Suppressor macrophage treated with lipopolysaccharide for 1 hour (primary cell): ENCODE measurements at regions not wholly inside any gene's neighbourhood (a gene's known extent, or its start where the extent isn't known, plus 50 kb on each side); places are given as distances from the start of the nearest gene placed in this dataset.
A peak's percentile ranks its signal among the peaks of the same experiment; 100 is the strongest.

Experiments
- DNase-seq, 3 donors: peaks; one replicate each; pipeline ENCODE4 v3.0.0-alpha.2; 2020 to 2022

DNA sequence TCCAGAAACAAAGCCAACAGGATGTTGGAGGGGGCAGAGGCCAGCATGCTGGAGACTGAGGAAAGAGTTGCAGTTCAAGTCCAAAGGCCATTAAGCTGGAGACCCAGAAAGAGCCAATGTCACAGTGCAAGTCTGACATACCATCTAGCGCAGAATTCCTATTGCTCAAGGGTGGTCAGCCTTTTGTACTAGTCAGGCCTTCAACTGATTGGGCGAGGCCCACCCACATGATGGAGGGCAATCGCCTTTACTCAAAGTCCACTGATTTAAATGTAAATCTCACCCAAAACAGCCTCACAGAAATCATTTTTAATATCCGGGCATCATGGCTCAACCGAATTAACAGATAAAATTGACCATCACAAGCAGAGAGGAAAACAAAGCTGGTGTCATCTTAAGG is 113.9 kb downstream of the RCN1 start:
- no peak for DNase-seq

- DNase-seq: peak in 1 of 3 donors; percentile 18
These were observed 119.7 kb downstream of the RCN1 start for GRCh38 chr11:32210556-32210955.

DNA sequence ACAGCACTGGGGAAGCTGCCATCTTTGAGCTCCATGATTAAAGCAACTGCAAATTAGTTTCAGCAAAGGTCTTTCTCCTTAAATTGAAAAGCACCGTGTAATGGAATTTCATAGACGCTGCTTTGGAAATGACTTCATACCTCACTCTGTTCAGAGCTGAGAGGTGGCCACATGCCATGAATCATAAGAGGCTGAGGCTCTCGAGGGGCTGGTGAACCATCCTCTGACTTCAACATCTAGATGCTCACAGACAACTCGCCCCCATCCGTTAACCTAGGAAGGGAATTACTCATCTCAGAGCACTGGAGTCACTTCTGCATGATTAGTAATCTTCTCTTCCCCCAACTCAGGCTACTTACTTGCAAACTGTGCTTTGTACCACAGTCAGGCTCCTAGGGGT is 122.3 kb downstream of the RCN1 start:
- DNase-seq: peak; percentile 6 to 30 (median 23)

GRCh38 chr11:32215157-32215556 is 124.3 kb downstream of the RCN1 start:
- no peak for DNase-seq

DNA sequence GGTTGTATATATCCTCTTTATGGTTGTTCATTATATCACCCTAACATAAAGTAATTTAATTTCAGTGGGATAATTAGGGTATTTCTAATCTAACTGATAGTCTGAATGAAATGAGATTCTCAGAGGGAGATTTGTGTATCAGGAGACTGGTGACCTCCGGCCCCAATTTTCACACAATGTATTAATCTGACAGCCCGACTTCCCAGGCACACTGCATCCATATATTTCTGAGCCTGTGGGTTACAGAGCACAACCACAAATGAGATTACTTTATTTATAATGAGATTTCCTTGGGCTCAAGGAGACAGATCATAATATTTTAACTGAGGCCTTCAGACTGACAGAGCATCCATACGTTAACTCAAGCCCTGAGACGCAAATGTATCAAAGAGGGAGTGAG is 125.9 kb downstream of the RCN1 start:
- DNase-seq: no peak

DNA sequence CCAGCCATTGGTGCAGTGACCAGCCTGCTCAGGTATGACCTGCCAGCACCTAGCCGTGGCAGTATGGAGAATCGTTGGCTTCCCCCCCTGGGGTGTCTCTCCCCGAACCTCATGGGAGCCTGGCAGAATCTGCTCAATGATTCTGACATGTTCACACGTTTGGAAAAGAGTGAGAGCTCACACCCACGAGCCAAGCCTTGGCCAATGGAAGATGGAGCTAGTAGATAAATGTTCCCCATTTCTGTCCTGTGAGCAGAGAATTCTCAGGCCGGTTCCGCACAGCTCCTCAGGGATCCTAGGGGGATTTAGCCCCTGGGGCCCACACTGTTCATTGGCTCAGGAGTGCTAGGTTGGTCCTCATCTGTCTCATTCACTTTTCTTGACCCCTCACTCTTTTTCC is 128.4 kb downstream of the RCN1 start:
- no peak for DNase-seq

GRCh38 chr11:32221476-32222032 is 130.7 kb downstream of the RCN1 start:
- no peak for DNase-seq

DNA sequence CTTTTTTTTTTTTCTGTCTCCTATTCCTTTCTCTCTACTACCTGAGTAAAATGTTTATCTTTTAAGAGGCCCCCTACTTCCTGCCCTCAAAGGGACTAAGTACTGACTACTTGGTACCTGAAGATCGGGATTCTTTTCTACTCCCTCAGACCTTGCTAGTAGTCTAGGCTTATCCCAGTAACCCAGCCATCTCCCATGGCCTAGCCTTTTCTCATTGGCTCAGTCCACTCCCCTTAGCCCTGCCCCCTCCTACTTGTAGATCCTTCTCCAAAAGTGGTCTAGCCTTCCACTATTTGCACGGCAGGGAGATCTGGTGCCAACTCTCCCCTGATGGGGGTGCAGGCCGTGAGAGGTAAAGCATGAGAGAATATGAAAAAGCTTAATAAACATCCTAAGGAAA is 133.7 kb downstream of the RCN1 start:
- DNase-seq: no peak

DNA sequence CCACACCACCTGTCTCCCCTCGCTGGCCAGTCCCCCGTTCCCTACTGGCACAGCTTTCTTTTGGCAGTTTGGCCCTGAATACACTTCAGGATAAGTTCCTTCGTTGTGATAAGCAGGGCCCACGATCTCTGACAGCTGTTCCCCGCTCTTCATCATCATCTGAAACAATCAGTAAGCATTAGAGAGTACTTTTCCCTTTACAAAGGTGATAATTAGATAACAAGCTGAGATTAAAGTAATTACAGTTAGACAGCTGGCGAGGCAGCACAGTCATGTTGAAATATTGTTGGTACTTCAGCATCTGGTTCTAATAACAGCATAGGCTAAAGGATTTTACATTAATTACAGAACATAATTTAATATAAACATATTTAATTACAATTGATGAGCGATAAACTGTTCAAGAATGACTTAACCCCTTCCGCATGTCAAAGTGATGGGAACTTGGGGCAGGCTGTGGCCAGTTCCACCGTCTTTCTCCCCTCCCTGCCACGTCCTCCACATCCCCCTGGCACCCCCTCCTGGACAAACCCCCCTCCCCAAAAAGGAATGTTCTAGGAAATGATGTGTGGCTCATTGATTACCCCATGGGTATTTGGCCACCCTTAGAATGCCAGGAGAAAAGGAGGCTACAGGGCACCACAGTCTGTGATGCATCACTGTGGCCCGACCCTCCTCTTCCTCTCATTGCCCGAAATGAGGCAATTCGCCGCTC is 134.9 kb downstream of the RCN1 start:
- no peak for DNase-seq

DNA sequence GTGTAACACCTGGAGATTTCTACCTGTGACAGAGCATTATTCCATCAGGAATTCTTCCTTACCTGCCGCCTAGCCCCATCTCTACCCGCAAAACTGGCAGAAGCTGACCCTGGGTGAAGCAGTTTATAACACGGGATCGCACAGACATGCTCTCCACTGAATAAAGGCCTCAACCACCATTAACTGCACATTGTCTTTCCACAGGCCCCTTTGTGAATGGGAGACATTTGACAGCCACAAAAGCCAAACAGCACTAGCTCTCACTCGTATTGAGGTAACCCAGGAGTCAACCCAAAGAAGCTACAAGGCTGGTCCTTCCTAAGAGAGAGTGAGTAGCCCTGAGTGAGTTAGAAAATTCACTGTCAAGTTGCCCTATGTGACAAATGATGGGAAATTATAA is 135.6 kb downstream of the RCN1 start:
- DNase-seq: no peak

DNA sequence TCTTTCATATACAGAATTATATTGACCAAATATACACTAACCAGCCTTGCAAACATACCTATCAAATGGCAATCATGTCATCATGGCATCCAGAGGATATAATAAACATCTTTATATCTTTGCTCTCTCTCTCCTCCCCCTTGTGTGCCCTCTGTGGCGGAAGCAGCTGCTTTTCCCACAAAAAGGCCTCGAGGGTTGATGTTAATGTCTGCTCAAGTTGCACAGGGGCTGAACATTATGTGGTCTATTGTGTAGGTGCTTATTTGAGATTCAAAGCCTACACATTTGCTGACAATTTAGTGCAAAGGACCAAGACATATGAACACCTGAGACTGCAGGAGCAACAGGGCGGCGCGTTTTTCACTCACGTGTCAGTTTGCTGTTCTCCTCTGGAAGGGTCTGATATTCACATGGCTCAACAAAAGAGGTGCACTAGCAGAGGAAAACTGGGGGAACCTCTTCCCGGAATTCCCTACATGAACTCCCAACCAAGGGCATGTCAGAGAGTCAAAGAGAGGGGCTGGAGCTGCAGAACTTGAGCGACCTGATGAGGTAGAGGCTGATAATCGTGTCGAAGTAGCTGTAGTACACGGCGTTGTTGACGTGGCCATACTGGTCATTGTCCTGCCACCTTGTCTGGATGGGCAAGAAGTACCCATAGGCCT is 138.8 kb downstream of the RCN1 start:
- no peak for DNase-seq

- DNase-seq: peak in 2 of 3 donors; percentile 34 to 35
These were observed 141.1 kb downstream of the RCN1 start for GRCh38 chr11:32231909-32232493.

DNA sequence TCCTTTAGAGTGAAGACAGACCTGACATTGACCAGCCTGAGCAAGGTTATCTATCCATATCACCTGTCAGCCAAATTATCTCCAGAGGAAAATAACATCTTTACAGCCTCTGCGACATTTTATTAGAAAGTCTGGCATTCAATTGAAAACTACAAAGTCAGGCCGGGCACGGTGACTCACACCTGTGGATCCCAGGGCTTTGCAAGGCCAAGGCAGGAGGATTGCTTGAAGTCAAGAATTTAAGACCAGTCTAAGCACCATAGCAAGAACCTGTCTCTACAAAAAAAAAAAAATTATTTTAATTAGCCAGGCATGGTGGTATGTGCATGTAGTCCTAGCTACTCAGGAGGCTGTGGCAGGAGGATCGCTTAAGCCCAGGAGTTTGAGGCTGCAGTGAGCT is 141.6 kb downstream of the RCN1 start:
- no peak for DNase-seq

- no peak for DNase-seq
These were observed 142.4 kb downstream of the RCN1 start for GRCh38 chr11:32233276-32233675.

GRCh38 chr11:32233928-32234327 is 143.1 kb downstream of the RCN1 start:
- no peak for DNase-seq

- DNase-seq: no peak
These were observed 153.6 kb downstream of the RCN1 start for GRCh38 chr11:32244453-32244852.

DNA sequence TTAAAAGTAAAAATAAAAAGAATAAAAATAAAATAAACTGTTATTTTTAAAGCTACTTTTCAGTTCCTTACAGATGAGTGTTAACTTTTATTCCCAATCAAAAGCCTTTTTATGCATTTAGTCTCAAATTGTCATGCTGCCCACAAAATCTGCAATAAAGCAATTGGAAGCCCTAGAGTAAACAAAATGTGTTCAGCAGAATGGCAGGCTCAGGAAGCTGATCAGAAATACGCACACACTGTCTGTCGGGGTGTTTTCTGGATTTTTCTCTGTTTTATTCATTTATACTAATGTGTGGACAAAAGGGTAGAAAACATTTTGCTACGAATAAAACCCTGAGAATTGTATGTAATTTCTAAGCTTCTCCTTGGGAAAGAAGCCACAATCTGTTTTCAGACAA is 162.8 kb downstream of the RCN1 start:
- DNase-seq: no peak

DNA sequence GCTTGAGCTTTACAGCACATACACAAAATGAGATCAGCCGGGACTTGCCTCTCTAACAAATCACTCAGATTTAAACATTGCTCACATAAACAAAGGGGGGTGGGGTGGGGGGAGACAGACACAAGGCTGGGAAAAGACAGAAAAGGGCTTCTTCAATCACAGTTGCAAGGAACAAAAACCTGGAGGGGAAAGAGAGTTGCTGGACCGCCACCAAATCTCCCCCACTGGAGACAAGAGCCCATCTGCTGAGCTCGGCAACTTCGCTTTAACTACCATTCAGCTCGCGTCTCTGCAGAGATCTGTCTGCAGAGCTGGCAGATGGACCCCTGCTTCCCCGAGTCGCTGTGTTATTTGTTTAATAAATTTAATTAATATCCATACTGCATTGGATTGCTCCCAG is 165.0 kb downstream of the RCN1 start:
- no peak for DNase-seq

DNA sequence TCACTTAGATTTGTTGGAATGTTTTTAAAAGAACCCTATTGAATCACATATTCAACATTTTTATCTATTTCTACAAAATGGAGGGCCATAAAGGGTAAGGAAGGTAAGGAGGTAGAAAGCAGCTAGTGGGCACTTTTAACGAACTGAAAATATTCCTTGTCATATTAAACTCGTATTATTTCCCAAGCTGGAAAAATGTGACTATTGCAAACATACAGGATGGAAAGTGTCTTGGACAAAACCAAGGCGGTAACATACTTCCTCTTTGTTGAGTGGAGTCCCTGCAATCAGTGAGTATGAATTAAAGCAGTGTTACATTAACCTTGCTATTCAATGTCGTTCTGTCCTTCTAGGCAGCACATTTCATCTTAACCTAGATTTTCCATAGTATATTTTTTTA is 165.6 kb downstream of the RCN1 start:
- DNase-seq: peak in 1 of 3 donors; percentile 1

- DNase-seq: peak; percentile 24 to 50 (median 39)
These were observed 168.8 kb downstream of the RCN1 start for GRCh38 chr11:32259641-32260081.

DNA sequence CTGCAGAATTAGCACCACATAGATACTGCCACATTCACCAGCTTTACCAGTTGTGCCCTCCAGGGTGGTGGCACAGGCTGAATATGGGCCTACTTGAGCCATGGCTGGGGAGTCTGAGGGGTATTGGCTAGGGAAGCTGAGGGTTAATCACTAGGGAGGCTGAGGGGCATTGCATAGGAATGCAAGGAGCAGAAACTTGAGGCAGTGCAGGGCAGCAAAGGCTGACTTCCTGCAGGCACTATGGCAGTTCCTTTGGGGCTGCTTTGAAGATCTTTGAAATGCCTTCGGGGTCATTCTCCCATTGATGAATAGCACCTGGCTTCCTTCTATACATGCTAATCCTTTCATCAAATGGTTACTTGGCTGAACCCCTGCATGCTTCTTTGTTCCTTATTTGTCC is 171.5 kb downstream of the RCN1 start:
- no peak for DNase-seq

- DNase-seq: no peak
These were observed 169.4 kb downstream of the WT1 start for GRCh38 chr11:32265911-32266310.

DNA sequence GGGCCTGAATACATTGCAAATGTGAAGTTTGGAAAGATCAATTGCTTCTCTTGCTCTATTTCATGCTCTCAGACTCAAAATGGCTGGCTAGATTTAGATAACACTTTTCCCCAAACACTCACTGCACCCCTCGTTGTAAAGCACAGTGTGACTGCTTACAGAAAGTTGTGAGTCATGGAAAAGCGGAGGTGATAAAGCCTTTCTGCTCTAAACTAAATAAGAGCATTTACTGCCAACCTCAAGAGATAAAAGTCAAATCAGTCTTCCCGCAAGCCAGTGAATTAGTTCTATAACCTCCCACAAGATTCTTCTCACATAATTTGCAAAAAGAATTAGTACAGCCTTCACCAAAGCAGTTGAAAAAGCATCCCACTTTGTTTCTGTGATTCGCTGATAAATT is 168.7 kb downstream of the WT1 start:
- DNase-seq: no peak

DNA sequence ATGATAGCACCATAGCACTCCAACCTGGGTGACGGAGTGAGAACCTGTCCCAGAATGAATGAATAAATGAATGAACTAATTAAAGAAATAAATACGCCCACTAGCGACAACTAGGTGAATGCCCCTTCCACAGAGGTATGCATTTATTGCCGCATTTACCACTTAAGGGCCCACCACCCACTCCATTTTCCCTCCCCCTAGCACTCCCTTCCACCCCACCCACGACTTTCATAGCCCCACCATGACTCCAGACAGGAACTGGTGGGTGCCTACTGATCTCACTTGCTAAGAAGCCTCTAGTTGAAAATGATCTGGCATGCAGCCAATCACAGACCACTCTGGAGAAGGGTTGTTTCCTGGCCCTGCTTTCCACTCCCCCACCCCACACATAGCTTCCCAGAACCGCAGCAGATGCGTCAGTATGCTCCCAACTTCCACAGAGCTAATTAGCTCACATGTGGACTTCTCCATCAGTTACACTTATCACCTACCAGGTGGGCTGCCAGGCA is 167.6 kb downstream of the WT1 start:
- DNase-seq: no peak
